ENCODE measurements at regions not wholly inside any gene's neighbourhood (a gene's known extent, or its start where the extent isn't known, plus 50 kb on each side); places are given as distances from the start of the nearest gene placed in this dataset.
A peak's percentile ranks its signal among the peaks of the same experiment; 100 is the strongest.

DNA sequence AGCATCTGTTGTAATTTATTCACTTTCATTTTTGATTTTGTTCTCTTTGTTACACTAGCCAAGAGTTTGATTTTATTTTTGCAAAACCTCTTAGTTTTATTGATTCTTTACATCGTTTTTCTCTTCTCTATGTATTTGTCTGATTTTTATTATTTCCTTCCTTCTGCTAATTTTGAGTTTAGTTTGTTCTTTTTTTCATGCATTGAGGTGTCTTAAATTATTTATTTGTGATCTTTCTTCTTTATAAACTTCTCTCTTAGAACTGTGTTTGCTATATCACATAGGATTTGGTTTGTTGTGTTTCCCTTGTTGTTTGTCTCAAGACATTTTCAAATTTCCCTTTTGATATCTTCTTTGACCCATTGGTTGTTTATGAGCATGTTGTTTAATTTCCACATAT, 51.7 kb upstream of the NFKBIA start:
- DNase-seq, result no peak

GRCh38 chr14:35458442-35458841, 53.9 kb upstream of the NFKBIA start:
- no peak for DNase-seq

DNA sequence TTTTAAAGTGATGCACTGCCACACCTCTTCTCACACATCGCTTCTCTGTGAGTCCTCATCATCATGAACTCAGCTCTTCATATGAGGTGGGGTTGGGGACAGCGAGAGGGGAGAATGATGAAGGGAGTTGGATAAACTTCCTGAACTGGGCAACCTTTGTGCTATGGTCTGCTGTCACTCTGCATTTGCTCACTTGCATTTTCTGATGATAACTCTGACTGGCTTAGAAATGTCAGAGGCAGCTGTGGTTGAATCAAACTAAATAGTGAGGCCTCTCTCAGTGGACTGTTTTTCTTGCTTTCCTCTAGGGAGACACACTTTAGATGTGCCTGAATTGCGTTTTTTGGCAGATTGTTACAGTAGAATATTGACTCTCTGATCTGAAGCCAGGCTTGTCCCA, 55.2 kb upstream of the NFKBIA start:
- DNase-seq, result no peak

DNA sequence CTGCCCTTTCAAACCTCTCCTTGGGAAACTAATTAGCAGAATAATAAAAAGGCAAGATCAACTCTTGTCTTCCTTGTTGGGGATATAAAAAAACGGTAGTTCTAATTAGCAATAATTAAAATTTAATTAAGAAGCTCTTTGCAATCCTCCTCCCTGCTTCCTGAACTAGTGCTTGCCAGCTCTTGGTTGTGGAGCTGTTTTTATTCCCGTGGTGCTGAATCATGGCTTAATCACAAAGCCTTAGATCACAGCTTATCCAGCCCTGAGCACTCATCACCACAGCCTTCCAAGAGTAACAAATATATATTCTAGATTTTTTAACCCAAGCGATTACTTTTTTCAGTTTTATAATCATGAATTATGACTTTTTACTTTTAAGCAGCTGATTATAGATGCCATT, 63.2 kb upstream of the INSM2 start:
- DNase-seq, result no peak

DNA sequence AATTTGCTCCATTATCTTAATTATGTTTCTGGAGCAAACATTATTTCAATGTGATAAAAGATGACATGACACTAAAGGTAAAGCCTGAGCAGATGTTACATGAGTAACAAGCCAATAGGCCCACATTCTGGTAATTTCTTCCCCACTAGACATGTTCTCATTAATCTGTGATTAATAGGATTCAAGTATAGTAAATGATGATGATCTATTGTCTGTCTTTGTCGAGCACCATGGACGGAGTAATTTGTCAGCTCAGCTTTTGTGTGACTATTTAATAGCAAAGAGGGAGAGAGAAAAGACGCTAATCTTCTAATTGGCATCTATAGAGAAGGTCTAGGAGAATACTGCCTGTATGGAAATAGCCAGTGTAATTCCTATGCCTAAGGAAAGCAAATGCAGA, 62.2 kb upstream of the INSM2 start:
- DNase-seq, result no peak

DNA sequence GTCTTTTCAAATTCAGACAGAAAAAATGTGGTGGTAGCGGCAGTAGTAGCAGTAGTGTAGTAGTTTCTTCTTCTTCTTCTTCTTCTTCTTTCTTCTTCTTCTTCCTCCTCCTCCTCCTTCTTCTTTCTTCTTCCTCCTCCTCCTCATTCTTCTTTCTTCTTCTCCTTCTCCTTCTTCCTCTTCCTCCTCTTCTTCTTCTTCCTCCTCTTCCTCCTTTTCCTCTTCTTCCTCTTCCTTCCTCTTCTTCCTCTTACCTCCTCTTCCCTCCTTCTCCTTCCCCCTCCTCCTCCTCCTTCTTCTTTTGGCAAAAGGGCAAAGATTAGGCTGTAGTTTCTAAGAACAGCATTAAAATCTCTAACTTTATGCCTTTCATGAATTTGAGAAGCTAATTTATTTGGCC, 59.6 kb upstream of the INSM2 start:
- no peak for DNase-seq

GRCh38 chr14:35480119-35480769, 53.7 kb upstream of the INSM2 start:
- DNase-seq, result peak; percentile 84

DNA sequence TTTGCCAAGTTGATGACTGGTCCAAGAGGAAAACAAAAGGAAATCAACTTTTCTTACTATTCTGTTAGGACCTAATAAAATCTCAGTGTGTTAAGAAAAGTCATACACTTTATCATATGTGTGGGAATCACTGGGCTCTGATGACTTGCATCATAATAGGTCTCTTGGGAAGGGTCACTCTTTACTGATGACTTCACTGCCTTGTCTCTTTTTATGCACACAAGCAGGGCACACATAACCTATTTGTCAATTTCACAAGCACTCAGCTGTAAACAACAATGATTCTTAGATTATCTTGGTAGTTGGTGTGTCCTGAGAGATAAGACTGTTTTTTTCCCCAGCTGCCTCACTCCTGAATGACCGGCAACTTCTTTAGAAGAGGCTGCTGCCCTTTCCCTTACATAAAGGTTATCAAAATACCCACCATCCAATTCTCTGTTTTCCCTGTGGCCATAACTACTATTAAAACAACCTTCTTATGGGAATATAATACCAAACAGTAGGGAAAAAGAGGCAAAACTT, 50.9 kb upstream of the INSM2 start:
- no peak for DNase-seq
